ENCODE measurements at regions not wholly inside any gene's neighbourhood (a gene's known extent, or its start where the extent isn't known, plus 50 kb on each side); places are given as distances from the start of the nearest gene placed in this dataset.

DNA sequence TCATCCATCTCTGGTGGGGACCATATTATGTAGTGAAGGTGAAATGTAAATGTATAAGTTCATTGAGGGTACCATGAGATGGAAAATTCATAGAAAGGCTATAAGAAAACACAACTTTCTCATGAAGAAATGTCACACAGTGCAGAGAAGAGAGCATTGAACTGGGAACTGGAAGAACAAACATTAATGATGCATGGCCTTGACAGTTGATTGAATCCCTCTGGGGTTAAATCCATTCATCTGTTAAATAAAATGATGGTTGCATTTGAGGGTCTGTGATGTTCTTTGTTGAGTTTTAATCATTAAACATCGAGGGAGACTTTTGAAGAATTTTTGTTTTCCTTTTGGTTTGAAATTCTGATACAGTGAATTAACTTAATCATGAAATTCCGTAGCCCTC, 1401.4 kb downstream of the FAM181B start:
- no peak overlapping the region for H3K4me2 ChIP-seq (ENCODE audit: control insufficient read depth, insufficient read depth)
- no peak overlapping the region for H2AFZ ChIP-seq (ENCODE audit: control insufficient read depth, low read depth, low read length)
- no peaks in the 10 kb centered on the region for H3K9me3 ChIP-seq (replicated peaks; ENCODE audit: control insufficient read depth, insufficient read depth, low read length)
- no TSS peak for BruUV-seq (replicated peaks)
- no peaks in the 10 kb centered on the region for H3K36me3 ChIP-seq (ENCODE audit: control insufficient read depth in 2 of 2, insufficient read depth in 2 of 2, low read length in 1 of 2)
- no peak overlapping the region for H3K27ac ChIP-seq (ENCODE audit: control insufficient read depth, insufficient read depth)
- TF ChIP-seq, protein P1, sequence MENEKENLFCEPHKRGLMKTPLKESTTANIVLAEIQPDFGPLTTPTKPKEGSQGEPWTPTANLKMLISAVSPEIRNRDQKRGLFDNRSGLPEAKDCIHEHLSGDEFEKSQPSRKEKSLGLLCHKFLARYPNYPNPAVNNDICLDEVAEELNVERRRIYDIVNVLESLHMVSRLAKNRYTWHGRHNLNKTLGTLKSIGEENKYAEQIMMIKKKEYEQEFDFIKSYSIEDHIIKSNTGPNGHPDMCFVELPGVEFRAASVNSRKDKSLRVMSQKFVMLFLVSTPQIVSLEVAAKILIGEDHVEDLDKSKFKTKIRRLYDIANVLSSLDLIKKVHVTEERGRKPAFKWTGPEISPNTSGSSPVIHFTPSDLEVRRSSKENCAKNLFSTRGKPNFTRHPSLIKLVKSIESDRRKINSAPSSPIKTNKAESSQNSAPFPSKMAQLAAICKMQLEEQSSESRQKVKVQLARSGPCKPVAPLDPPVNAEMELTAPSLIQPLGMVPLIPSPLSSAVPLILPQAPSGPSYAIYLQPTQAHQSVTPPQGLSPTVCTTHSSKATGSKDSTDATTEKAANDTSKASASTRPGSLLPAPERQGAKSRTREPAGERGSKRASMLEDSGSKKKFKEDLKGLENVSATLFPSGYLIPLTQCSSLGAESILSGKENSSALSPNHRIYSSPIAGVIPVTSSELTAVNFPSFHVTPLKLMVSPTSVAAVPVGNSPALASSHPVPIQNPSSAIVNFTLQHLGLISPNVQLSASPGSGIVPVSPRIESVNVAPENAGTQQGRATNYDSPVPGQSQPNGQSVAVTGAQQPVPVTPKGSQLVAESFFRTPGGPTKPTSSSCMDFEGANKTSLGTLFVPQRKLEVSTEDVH (IDR thresholded peaks at IDR 0.05; ENCODE audit: low read depth, partially characterized antibody): no peak
- TF ChIP-seq EP300 (IDR thresholded peaks at IDR 0.05; ENCODE audit: borderline replicate concordance in 1 of 2, control insufficient read depth in 1 of 2, low read depth in 2 of 2, low read length in 2 of 2) (no peak), SREBF1 (IDR thresholded peaks at IDR 0.05; ENCODE audit: low read length) (no peak), RAD21 (IDR thresholded peaks at IDR 0.05; ENCODE audit: insufficient read depth, low read depth, low read length) (no peak), CBFB (IDR thresholded peaks at IDR 0.05; ENCODE audit: low read depth) (no peak), CHD4 (IDR thresholded peaks at IDR 0.05) (no peak), KDM1A (IDR thresholded peaks at IDR 0.05; ENCODE audit: borderline replicate concordance) (no peak)
- TF ChIP-seq, protein P2, sequence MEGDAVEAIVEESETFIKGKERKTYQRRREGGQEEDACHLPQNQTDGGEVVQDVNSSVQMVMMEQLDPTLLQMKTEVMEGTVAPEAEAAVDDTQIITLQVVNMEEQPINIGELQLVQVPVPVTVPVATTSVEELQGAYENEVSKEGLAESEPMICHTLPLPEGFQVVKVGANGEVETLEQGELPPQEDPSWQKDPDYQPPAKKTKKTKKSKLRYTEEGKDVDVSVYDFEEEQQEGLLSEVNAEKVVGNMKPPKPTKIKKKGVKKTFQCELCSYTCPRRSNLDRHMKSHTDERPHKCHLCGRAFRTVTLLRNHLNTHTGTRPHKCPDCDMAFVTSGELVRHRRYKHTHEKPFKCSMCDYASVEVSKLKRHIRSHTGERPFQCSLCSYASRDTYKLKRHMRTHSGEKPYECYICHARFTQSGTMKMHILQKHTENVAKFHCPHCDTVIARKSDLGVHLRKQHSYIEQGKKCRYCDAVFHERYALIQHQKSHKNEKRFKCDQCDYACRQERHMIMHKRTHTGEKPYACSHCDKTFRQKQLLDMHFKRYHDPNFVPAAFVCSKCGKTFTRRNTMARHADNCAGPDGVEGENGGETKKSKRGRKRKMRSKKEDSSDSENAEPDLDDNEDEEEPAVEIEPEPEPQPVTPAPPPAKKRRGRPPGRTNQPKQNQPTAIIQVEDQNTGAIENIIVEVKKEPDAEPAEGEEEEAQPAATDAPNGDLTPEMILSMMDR (IDR thresholded peaks at IDR 0.05 in 2 of 3, conservative IDR thresholded peaks at IDR 0.05 in 1 of 3; ENCODE audit: control insufficient read depth in 2 of 3, extremely low read depth in 1 of 3, insufficient read depth in 1 of 3, low read depth in 3 of 3, low read length in 3 of 3): no peak
- TF ChIP-seq, protein P3, sequence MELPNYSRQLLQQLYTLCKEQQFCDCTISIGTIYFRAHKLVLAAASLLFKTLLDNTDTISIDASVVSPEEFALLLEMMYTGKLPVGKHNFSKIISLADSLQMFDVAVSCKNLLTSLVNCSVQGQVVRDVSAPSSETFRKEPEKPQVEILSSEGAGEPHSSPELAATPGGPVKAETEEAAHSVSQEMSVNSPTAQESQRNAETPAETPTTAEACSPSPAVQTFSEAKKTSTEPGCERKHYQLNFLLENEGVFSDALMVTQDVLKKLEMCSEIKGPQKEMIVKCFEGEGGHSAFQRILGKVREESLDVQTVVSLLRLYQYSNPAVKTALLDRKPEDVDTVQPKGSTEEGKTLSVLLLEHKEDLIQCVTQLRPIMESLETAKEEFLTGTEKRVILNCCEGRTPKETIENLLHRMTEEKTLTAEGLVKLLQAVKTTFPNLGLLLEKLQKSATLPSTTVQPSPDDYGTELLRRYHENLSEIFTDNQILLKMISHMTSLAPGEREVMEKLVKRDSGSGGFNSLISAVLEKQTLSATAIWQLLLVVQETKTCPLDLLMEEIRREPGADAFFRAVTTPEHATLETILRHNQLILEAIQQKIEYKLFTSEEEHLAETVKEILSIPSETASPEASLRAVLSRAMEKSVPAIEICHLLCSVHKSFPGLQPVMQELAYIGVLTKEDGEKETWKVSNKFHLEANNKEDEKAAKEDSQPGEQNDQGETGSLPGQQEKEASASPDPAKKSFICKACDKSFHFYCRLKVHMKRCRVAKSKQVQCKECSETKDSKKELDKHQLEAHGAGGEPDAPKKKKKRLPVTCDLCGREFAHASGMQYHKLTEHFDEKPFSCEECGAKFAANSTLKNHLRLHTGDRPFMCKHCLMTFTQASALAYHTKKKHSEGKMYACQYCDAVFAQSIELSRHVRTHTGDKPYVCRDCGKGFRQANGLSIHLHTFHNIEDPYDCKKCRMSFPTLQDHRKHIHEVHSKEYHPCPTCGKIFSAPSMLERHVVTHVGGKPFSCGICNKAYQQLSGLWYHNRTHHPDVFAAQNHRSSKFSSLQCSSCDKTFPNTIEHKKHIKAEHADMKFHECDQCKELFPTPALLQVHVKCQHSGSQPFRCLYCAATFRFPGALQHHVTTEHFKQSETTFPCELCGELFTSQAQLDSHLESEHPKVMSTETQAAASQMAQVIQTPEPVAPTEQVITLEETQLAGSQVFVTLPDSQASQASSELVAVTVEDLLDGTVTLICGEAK (IDR thresholded peaks at IDR 0.05; ENCODE audit: borderline replicate concordance): no peak
- TF ChIP-seq, protein P4, sequence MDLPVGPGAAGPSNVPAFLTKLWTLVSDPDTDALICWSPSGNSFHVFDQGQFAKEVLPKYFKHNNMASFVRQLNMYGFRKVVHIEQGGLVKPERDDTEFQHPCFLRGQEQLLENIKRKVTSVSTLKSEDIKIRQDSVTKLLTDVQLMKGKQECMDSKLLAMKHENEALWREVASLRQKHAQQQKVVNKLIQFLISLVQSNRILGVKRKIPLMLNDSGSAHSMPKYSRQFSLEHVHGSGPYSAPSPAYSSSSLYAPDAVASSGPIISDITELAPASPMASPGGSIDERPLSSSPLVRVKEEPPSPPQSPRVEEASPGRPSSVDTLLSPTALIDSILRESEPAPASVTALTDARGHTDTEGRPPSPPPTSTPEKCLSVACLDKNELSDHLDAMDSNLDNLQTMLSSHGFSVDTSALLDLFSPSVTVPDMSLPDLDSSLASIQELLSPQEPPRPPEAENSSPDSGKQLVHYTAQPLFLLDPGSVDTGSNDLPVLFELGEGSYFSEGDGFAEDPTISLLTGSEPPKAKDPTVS (IDR thresholded peaks at IDR 0.05; ENCODE audit: low read depth, low read length): no peak
- TF ChIP-seq, protein P5, sequence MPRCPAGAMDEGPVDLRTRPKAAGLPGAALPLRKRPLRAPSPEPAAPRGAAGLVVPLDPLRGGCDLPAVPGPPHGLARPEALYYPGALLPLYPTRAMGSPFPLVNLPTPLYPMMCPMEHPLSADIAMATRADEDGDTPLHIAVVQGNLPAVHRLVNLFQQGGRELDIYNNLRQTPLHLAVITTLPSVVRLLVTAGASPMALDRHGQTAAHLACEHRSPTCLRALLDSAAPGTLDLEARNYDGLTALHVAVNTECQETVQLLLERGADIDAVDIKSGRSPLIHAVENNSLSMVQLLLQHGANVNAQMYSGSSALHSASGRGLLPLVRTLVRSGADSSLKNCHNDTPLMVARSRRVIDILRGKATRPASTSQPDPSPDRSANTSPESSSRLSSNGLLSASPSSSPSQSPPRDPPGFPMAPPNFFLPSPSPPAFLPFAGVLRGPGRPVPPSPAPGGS (IDR thresholded peaks at IDR 0.05; ENCODE audit: borderline replicate concordance, insufficient read depth, low read depth, low read length, poor library complexity, severe bottlenecking): no peak
- RAD21 ChIA-PET (ENCODE audit: unreplicated experiment): no interaction called here
- in situ Hi-C loops (cut with MboI): no loop called here
- no peaks in the 10 kb centered on the region for H4K20me1 ChIP-seq (ENCODE audit: control insufficient read depth, insufficient read depth)
- SMC1A ChIA-PET (ENCODE audit: uncharacterized antibody, unreplicated experiment): no interaction called here
- no peaks in the 10 kb centered on the region for H3K79me2 ChIP-seq (ENCODE audit: control insufficient read depth, insufficient read depth, low read length)
- ATAC-seq (no peak), DNase-seq (ENCODE audit: low read depth, low spot score) (no peak), FAIRE-seq (no peak)
- CTCF ChIA-PET: no interaction called here
- 2% methylated on average over 2 of the region's 2 CpGs for WGBS (ENCODE audit: insufficient coverage, insufficient replicate concordance, low lambda C conversion rate, missing lambda C conversion rate)
- POLR2A ChIA-PET: no interaction called here
- H3K4me3 ChIP-seq: no peak overlapping the region
- no peaks in the 10 kb centered on the region for H3K4me1 ChIP-seq (ENCODE audit: control insufficient read depth, insufficient read depth, low read length)
- no peak overlapping the region for H3K9ac ChIP-seq (ENCODE audit: control insufficient read depth, insufficient read depth, low read length)
- intact Hi-C loops (cut with micrococcal nuclease; ENCODE audit: unreplicated experiment): no loop called here
- H3K27me3 ChIP-seq (replicated peaks in 1 of 2; ENCODE audit: control insufficient read depth in 2 of 2, insufficient read depth in 2 of 2, low read length in 1 of 2): no peaks in the 10 kb centered on the region
